ENCODE measurements at regions not wholly inside any gene's neighbourhood (a gene's known extent, or its start where the extent isn't known, plus 50 kb on each side); places are given as distances from the start of the nearest gene placed in this dataset.

- in situ Hi-C loops (cut with MboI; ENCODE audit: low pct_unique_long_range_greater_than_20kb, low sequenced_read_pairs, unreplicated experiment), result no loop called here
- no peak for DNase-seq (ENCODE audit: low spot score)
- TF ChIP-seq CTCF (IDR thresholded peaks at IDR 0.05; ENCODE audit: extremely low read depth, insufficient read depth, missing control alignments), result no peak
These were observed 93.9 kb upstream of the DMRT1 start for GRCh38 chr9:747567-747966.

- in situ Hi-C loops (cut with MboI; ENCODE audit: low pct_unique_long_range_greater_than_20kb, low sequenced_read_pairs, unreplicated experiment), result no loop called here
- no peak for DNase-seq (ENCODE audit: low spot score)
- TF ChIP-seq CTCF (IDR thresholded peaks at IDR 0.05; ENCODE audit: extremely low read depth, insufficient read depth, missing control alignments), result no peak
These were observed 92.5 kb upstream of the DMRT1 start for GRCh38 chr9:748861-749497.

- no peak for DNase-seq (ENCODE audit: low spot score)
- in situ Hi-C loops (cut with MboI; ENCODE audit: low pct_unique_long_range_greater_than_20kb, low sequenced_read_pairs, unreplicated experiment), result loop anchor here (10.0 kb wide), 1 partner anchor 55 kb away; no protein-coding TSS in a partner anchor
- no peak for TF ChIP-seq CTCF (IDR thresholded peaks at IDR 0.05; ENCODE audit: extremely low read depth, insufficient read depth, missing control alignments)
These were observed 91.8 kb upstream of the DMRT1 start for GRCh38 chr9:749716-750115.

GRCh38 chr9:750249-750967 lies 91.1 kb upstream of the DMRT1 start:
- no peak for DNase-seq (ENCODE audit: low spot score)
- TF ChIP-seq CTCF (IDR thresholded peaks at IDR 0.05; ENCODE audit: extremely low read depth, insufficient read depth, missing control alignments), result no peak
- in situ Hi-C loops (cut with MboI; ENCODE audit: low pct_unique_long_range_greater_than_20kb, low sequenced_read_pairs, unreplicated experiment), result loop anchor here (10.0 kb wide), 1 partner anchor 56 kb away; no protein-coding TSS in a partner anchor

GRCh38 chr9:751137-752051 lies 90.1 kb upstream of the DMRT1 start:
- TF ChIP-seq CTCF (IDR thresholded peaks at IDR 0.05; ENCODE audit: extremely low read depth, insufficient read depth, missing control alignments), result no peak
- DNase-seq (ENCODE audit: low spot score), result peak; percentile 36
- in situ Hi-C loops (cut with MboI; ENCODE audit: low pct_unique_long_range_greater_than_20kb, low sequenced_read_pairs, unreplicated experiment), result loop anchor here (10.0 kb wide), 1 partner anchor 57 kb away; no protein-coding TSS in a partner anchor

GRCh38 chr9:752201-752600 lies 89.3 kb upstream of the DMRT1 start:
- in situ Hi-C loops (cut with MboI; ENCODE audit: low pct_unique_long_range_greater_than_20kb, low sequenced_read_pairs, unreplicated experiment), result loop anchor here (10.0 kb wide), 1 partner anchor 57 kb away; no protein-coding TSS in a partner anchor
- no peak for TF ChIP-seq CTCF (IDR thresholded peaks at IDR 0.05; ENCODE audit: extremely low read depth, insufficient read depth, missing control alignments)
- no peak for DNase-seq (ENCODE audit: low spot score)
